Spleen (tissue), 11 donors: ENCODE measurements at regions not wholly inside any gene's neighbourhood (a gene's known extent, or its start where the extent isn't known, plus 50 kb on each side); places are given as distances from the start of the nearest gene placed in this dataset.

Source experiments
- DNase-seq: peaks from one replicate; pipeline ENCODE4 v3.0.0-alpha.2; 2020
- H3K27ac ChIP-seq, 8 donors: fragments of 200-600 bp; sonication (generic) in 7 of 8; 1 replicate in 4 of 8; 2 replicates in 4 of 8; pipeline versions ENCODE4 v1.5.0 to v1.8.0; 2016 to 2021; ENCODE audit warnings: inconsistent platforms in 4 of 8, mild to moderate bottlenecking in 4 of 8, moderate library complexity in 1 of 8
- H3K27me3 ChIP-seq, 7 donors: fragments of 200-600 bp; sonication (generic) in 6 of 7; replicated peaks in 1 of 7; 1 replicate in 4 of 7; 2 replicates in 3 of 7; pipeline versions ENCODE4 v1.5.0 to v1.8.0; 2016 to 2021; ENCODE audit warnings: inconsistent platforms in 3 of 7, mild to moderate bottlenecking in 1 of 7
- H3K36me3 ChIP-seq, 6 donors: fragments of 200-600 bp; sonication (generic) in 5 of 6; 1 replicate in 4 of 6; 2 replicates in 2 of 6; pipeline versions ENCODE4 v1.5.0 to v1.8.0; 2016 to 2021; ENCODE audit warnings: inconsistent platforms in 2 of 6
- H3K4me1 ChIP-seq, 6 donors: fragments of 200-600 bp; sonication (generic) in 5 of 6; 1 replicate in 3 of 6; 2 replicates in 3 of 6; pipeline versions ENCODE4 v1.5.0 to v1.8.0; 2016 to 2021; ENCODE audit warnings: inconsistent platforms in 3 of 6
- H3K4me3 ChIP-seq, 8 donors: fragments of 200-600 bp; sonication (generic) in 7 of 8; 1 replicate in 4 of 8; 2 replicates in 4 of 8; pipeline versions ENCODE4 v1.5.0 to v1.8.0; 2016 to 2021; ENCODE audit warnings: inconsistent platforms in 4 of 8, mild to moderate bottlenecking in 4 of 8, moderate library complexity in 2 of 8
- H3K9me3 ChIP-seq, 8 donors: fragments of 200-600 bp; sonication (generic) in 7 of 8; 1 replicate in 4 of 8; 2 replicates in 4 of 8; pipeline versions ENCODE4 v1.5.0 to v1.8.0; 2016 to 2021; ENCODE audit warnings: inconsistent platforms in 4 of 8
- CTCF ChIP-seq, 11 experiments: fragments of 200-600 bp in 7 of 11; fragments of 450-650 bp in 4 of 11; sonication (generic) in 4 of 11; IDR thresholded peaks in 8 of 11; conservative IDR thresholded peaks in 3 of 11; 1 replicate in 7 of 11; 2 replicates in 4 of 11; pipeline versions ENCODE4 v1.4.0 to v1.8.0; 2016 to 2021; ENCODE audit warnings: antibody characterized with exemption in 11 of 11, inconsistent platforms in 4 of 11, mild to moderate bottlenecking in 1 of 11
- POLR2A ChIP-seq, 3 donors: fragments of 450-650 bp; IDR thresholded peaks; one replicate each; pipeline ENCODE4 v1.5.1; 2017; ENCODE audit warnings: antibody characterized with exemption in 3 of 3, mild to moderate bottlenecking in 1 of 3
- POLR2AphosphoS5 ChIP-seq, 3 donors: sonication (generic); formaldehyde crosslinking; IDR thresholded peaks; one replicate each; pipeline ENCODE4 v1.5.1; 2017; ENCODE audit warnings: antibody characterized with exemption in 3 of 3
- WGBS, 5 donors: extraction: QIAGEN DNeasy Blood & Tissue Kit in 3 of 5; methylation state at CpG; one replicate each; pipeline versions ENCODE4 v1.1.5 to v1.1.7; 2013 to 2018; 5-methylcytosine and 5-hydroxymethylcytosine counted together
- intact Hi-C: fragments of 100-400 bp; cut with DNase I; formaldehyde crosslinking; loops from one replicate; pipeline ENCODE4 v1.15.0; 2023; ENCODE audit warnings: low total_unique reads
- donor health status: healthy with polysubstance abuse.
- donor health status: DM: no; HTN: no; CAD: no; lungs with moderate emphysema.
- donor health status: DM: no; HTN: no; CAD: no.
- donor health status: Bipolar disorder and iron deficiency.
- donor health status: healthy.
- donor health status: DM: no; HTN: no; CAD: no.
- donor health status: DM: yes; HTN: yes; CAD: no.

- intact Hi-C loops = no loop called here
- H3K27me3 ChIP-seq = no peaks in the 10 kb centered on the region
- no peaks in the 10 kb centered on the region for H3K9me3 ChIP-seq
- H3K4me3 ChIP-seq = no peak overlapping the region
- TF ChIP-seq POLR2A (IDR thresholded peaks at IDR 0.05) (no peak), POLR2AphosphoS5 (IDR thresholded peaks at IDR 0.05) (no peak), CTCF (IDR thresholded peaks at IDR 0.05 in 8 of 11, conservative IDR thresholded peaks at IDR 0.05 in 3 of 11) (no peak)
- 74 to 97% (median 89%) methylated on average over 1 of the region's 1 CpG for WGBS, 5 donors
- no peak overlapping the region for H3K27ac ChIP-seq
- no peak for DNase-seq
- no peaks in the 10 kb centered on the region for H3K36me3 ChIP-seq
- H3K4me1 ChIP-seq = peaks cover 0 to 23% (median 14%) of the 10 kb centered on the region in 6 donors
Measured at GRCh38 chr6:163811317-163811716, 396.8 kb downstream of the QKI start.

- Histone ChIP-seq H3K4me1 (peaks cover 0 to 12% (median 6%) of the 10 kb centered on the region in 6 donors), H3K9me3 (no peaks in the 10 kb centered on the region), H3K27ac (no peak overlapping the region), H3K27me3 (no peaks in the 10 kb centered on the region), H3K4me3 (no peak overlapping the region), H3K36me3 (no peaks in the 10 kb centered on the region)
- intact Hi-C loops = no loop called here
- no peak for DNase-seq
- no peak for TF ChIP-seq POLR2AphosphoS5 (IDR thresholded peaks at IDR 0.05)
- no peak for TF ChIP-seq POLR2A (IDR thresholded peaks at IDR 0.05)
- TF ChIP-seq CTCF (IDR thresholded peaks at IDR 0.05 in 8 of 11, conservative IDR thresholded peaks at IDR 0.05 in 3 of 11) = no peak
- whole genome bisulfite sequencing, 5 donors = 89 to 95% (median 90%) methylated on average over 8 of the region's 8 CpGs
Measured at GRCh38 chr6:163809364-163809763, 394.8 kb downstream of the QKI start.

GRCh38 chr6:163808871-163809270, 394.4 kb downstream of the QKI start:
- WGBS, 5 donors = 85 to 93% (median 91%) methylated on average over 5 of the region's 5 CpGs
- Histone ChIP-seq H3K27ac (no peak overlapping the region), H3K4me1 (peaks cover 0 to 7% (median 1%) of the 10 kb centered on the region in 6 donors), H3K4me3 (no peak overlapping the region), H3K36me3 (no peaks in the 10 kb centered on the region), H3K9me3 (no peaks in the 10 kb centered on the region), H3K27me3 (no peaks in the 10 kb centered on the region)
- intact Hi-C loops = no loop called here
- no peak for TF ChIP-seq POLR2A (IDR thresholded peaks at IDR 0.05)
- no peak for TF ChIP-seq POLR2AphosphoS5 (IDR thresholded peaks at IDR 0.05)
- TF ChIP-seq CTCF (IDR thresholded peaks at IDR 0.05 in 8 of 11, conservative IDR thresholded peaks at IDR 0.05 in 3 of 11) = no peak
- no peak for DNase-seq

- no peak for DNase-seq
- Histone ChIP-seq H3K4me1 (peaks cover 0 to under 1% (median 0%) of the 10 kb centered on the region in 6 donors), H3K27me3 (no peaks in the 10 kb centered on the region), H3K36me3 (no peaks in the 10 kb centered on the region), H3K4me3 (no peak overlapping the region), H3K27ac (no peak overlapping the region), H3K9me3 (no peaks in the 10 kb centered on the region)
- no peak for TF ChIP-seq POLR2AphosphoS5 (IDR thresholded peaks at IDR 0.05)
- TF ChIP-seq CTCF (IDR thresholded peaks at IDR 0.05 in 8 of 11, conservative IDR thresholded peaks at IDR 0.05 in 3 of 11) = no peak
- no peak for TF ChIP-seq POLR2A (IDR thresholded peaks at IDR 0.05)
- intact Hi-C loops = no loop called here
- WGBS, 5 donors = 92 to 95% (median 92%) methylated on average over 6 of the region's 6 CpGs
Measured at GRCh38 chr6:163808231-163808630, 393.7 kb downstream of the QKI start.
